Mesothelial cell of epicardium (in vitro differentiated cells): ENCODE measurements at regions not wholly inside any gene's neighbourhood (a gene's known extent, or its start where the extent isn't known, plus 50 kb on each side); places are given as distances from the start of the nearest gene placed in this dataset.

ENCODE experiments used
- DNase-seq, 2 experiments: peaks; one replicate each; pipeline ENCODE4 v3.0.0; 2021; ENCODE audit warnings: low spot score in 2 of 2; ENCODE audit not compliant: unreplicated experiment in 2 of 2
- H3K27ac Mint-ChIP-seq: 2 replicates; pipeline ENCODE4 v1.8.0; 2021; ENCODE audit warnings: mixed read lengths
- H3K27me3 Mint-ChIP-seq: 2 replicates; pipeline ENCODE4 v1.8.0; 2021; ENCODE audit warnings: low read depth, mixed read lengths
- H3K36me3 Mint-ChIP-seq: 2 replicates; pipeline ENCODE4 v1.8.0; 2021; ENCODE audit warnings: mixed read lengths
- H3K4me1 Mint-ChIP-seq: 2 replicates; pipeline ENCODE4 v1.8.0; 2021; ENCODE audit warnings: mixed read lengths
- H3K4me3 Mint-ChIP-seq: 2 replicates; pipeline ENCODE4 v1.8.0; 2021; ENCODE audit warnings: mild to moderate bottlenecking, moderate library complexity, mixed read lengths
- H3K9me3 Mint-ChIP-seq: 2 replicates; pipeline ENCODE4 v1.8.0; 2021; ENCODE audit warnings: mixed read lengths
- CTCF ChIP-seq: fragments of 200-600 bp; sonication (generic); IDR thresholded peaks from one replicate; pipeline ENCODE4 v1.5.0; 2021; ENCODE audit warnings: antibody characterized with exemption; ENCODE audit not compliant: unreplicated experiment

GRCh38 chr14:34171431-34172172, 220.7 kb upstream of the EGLN3 start:
- H3K4me3 Mint-ChIP-seq: no peak overlapping the region
- H3K27ac Mint-ChIP-seq: peak overlapping the region; percentile 15

GRCh38 chr14:34170882-34171281, 220.0 kb upstream of the EGLN3 start:
- TF ChIP-seq CTCF: no peak

More at GRCh38 chr14:34171431-34172172, 220.7 kb upstream of the EGLN3 start:
- TF ChIP-seq CTCF: no peak
- Mint-ChIP-seq H3K4me1 (peaks cover 14% of the 10 kb centered on the region), H3K27me3 (peaks cover 33% of the 10 kb centered on the region), H3K9me3 (no peaks in the 10 kb centered on the region), H3K36me3 (no peaks in the 10 kb centered on the region)
- no peak for DNase-seq

DNA sequence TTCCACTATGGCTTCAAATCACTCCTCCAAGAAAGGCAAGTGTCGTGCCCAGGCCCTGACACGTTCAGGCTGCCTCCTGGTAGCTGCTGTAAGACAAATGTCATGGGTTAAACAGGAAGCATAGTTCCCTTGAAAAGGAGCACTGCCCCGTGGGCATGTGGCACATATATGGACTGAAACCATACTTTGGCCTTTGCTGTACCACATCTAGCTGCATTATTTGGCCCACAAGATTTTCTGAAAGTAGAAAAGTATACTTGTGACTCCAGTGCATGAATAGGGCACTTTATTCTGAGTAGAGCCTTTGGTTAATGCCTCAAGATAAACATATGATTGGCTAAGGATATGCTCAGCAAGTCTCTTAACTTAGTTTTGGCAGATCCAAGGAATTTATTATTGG, 218.7 kb upstream of the EGLN3 start:
- TF ChIP-seq CTCF: no peak

More at GRCh38 chr14:34170882-34171281, 220.0 kb upstream of the EGLN3 start:
- Mint-ChIP-seq H3K27ac (no peak overlapping the region), H3K36me3 (no peaks in the 10 kb centered on the region), H3K4me3 (no peak overlapping the region), H3K4me1 (peaks cover 18% of the 10 kb centered on the region), H3K27me3 (peaks cover 31% of the 10 kb centered on the region), H3K9me3 (no peaks in the 10 kb centered on the region)
- no peak for DNase-seq

GRCh38 chr14:34168656-34169055, 217.8 kb upstream of the EGLN3 start:
- no peaks in the 10 kb centered on the region for H3K36me3 Mint-ChIP-seq

More for the DNA sequence above, 218.7 kb upstream of the EGLN3 start:
- H3K27ac Mint-ChIP-seq: no peak overlapping the region
- no peak overlapping the region for H3K4me3 Mint-ChIP-seq
- H3K4me1 Mint-ChIP-seq: peaks cover 21% of the 10 kb centered on the region
- no peaks in the 10 kb centered on the region for H3K9me3 Mint-ChIP-seq
- no peaks in the 10 kb centered on the region for H3K36me3 Mint-ChIP-seq
- H3K27me3 Mint-ChIP-seq: peaks cover 30% of the 10 kb centered on the region
- DNase-seq: no peak

DNA sequence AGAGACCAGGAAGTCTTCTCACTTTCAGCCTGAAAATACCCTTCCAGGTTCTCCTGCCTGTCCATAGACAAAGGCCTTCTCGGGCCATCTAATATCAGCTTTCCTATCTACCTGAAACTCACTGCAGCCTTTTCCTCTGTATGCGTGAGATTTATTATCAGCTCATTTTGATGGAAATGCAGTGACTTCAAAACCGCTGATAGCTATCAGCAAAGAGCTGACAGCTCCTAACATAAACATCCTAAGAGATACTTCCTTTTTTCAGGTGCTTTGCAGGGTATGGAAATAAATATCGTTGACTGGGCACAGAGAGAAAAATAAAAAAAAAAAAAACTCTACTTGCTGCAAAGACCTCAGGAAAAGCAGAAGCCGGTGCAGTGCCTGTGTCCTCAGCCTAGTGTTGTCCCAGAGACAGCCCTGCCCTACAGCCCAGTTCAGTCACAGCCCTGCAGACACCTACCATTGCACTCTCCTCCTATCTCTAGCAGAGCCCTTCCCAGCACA, 215.0 kb upstream of the EGLN3 start:
- no peak overlapping the region for H3K27ac Mint-ChIP-seq

More at GRCh38 chr14:34168656-34169055, 217.8 kb upstream of the EGLN3 start:
- Mint-ChIP-seq H3K4me3 (no peak overlapping the region), H3K27me3 (peaks cover 27% of the 10 kb centered on the region), H3K27ac (no peak overlapping the region), H3K4me1 (peaks cover 21% of the 10 kb centered on the region), H3K9me3 (no peaks in the 10 kb centered on the region)
- no peak for DNase-seq
- no peak for TF ChIP-seq CTCF

More for the DNA sequence above, 215.0 kb upstream of the EGLN3 start:
- H3K27me3 Mint-ChIP-seq: peaks cover 19% of the 10 kb centered on the region
- DNase-seq: no peak
- TF ChIP-seq CTCF: no peak
- H3K4me1 Mint-ChIP-seq: peaks cover 17% of the 10 kb centered on the region
- H3K36me3 Mint-ChIP-seq: no peaks in the 10 kb centered on the region
- no peak overlapping the region for H3K4me3 Mint-ChIP-seq
- no peaks in the 10 kb centered on the region for H3K9me3 Mint-ChIP-seq
